ENCODE measurements at regions not wholly inside any gene's neighbourhood (a gene's known extent, or its start where the extent isn't known, plus 50 kb on each side); places are given as distances from the start of the nearest gene placed in this dataset.

- no peak for DNase-seq (ENCODE audit: low read depth)
- no peak overlapping the region for H3K4me3 ChIP-seq (replicated peaks; ENCODE audit: low read depth, low read length)
- TF ChIP-seq CTCF (IDR thresholded peaks at IDR 0.05; ENCODE audit: low read length, missing control alignments) = no peak
Observed at GRCh38 chr5:126166368-126166767, 256.8 kb upstream of the GRAMD2B start.

GRCh38 chr5:126168785-126169184 is 254.4 kb upstream of the GRAMD2B start:
- TF ChIP-seq CTCF (IDR thresholded peaks at IDR 0.05; ENCODE audit: low read length, missing control alignments) = no peak
- no peak for DNase-seq (ENCODE audit: low read depth)
- no peak overlapping the region for H3K4me3 ChIP-seq (replicated peaks; ENCODE audit: low read depth, low read length)

GRCh38 chr5:126171916-126172315 is 251.3 kb upstream of the GRAMD2B start:
- H3K4me3 ChIP-seq (replicated peaks; ENCODE audit: low read depth, low read length) = no peak overlapping the region
- no peak for TF ChIP-seq CTCF (IDR thresholded peaks at IDR 0.05; ENCODE audit: low read length, missing control alignments)
- DNase-seq (ENCODE audit: low read depth) = no peak

- H3K4me3 ChIP-seq (replicated peaks; ENCODE audit: low read depth, low read length) = no peak overlapping the region
- TF ChIP-seq CTCF (IDR thresholded peaks at IDR 0.05; ENCODE audit: low read length, missing control alignments) = no peak
- no peak for DNase-seq (ENCODE audit: low read depth)
Observed at GRCh38 chr5:126172812-126173211, 250.4 kb upstream of the GRAMD2B start.

- peak; percentile 57 for DNase-seq (ENCODE audit: low read depth)
- no peak for TF ChIP-seq CTCF (IDR thresholded peaks at IDR 0.05; ENCODE audit: low read length, missing control alignments)
- no peak overlapping the region for H3K4me3 ChIP-seq (replicated peaks; ENCODE audit: low read depth, low read length)
Observed at GRCh38 chr5:126178521-126178920, 244.7 kb upstream of the GRAMD2B start.

GRCh38 chr5:126182971-126183695 is 240.1 kb upstream of the GRAMD2B start:
- no peak for TF ChIP-seq CTCF (IDR thresholded peaks at IDR 0.05; ENCODE audit: low read length, missing control alignments)
- DNase-seq (ENCODE audit: low read depth) = no peak

GRCh38 chr5:126184474-126184873 is 238.7 kb upstream of the GRAMD2B start:
- no peak overlapping the region for H3K4me3 ChIP-seq (replicated peaks; ENCODE audit: low read depth, low read length)
- DNase-seq (ENCODE audit: low read depth) = no peak
- no peak for TF ChIP-seq CTCF (IDR thresholded peaks at IDR 0.05; ENCODE audit: low read length, missing control alignments)

More at GRCh38 chr5:126182971-126183695, 240.1 kb upstream of the GRAMD2B start:
- H3K4me3 ChIP-seq (replicated peaks; ENCODE audit: low read depth, low read length) = no peak overlapping the region
